H9 (cell line): ENCODE measurements at regions not wholly inside any gene's neighbourhood (a gene's known extent, or its start where the extent isn't known, plus 50 kb on each side); places are given as distances from the start of the nearest gene placed in this dataset.

Experiments used
- DNase-seq: peaks from one replicate; pipeline ENCODE4 v3.0.0-alpha.2; 2017
- H2AFZ ChIP-seq: one replicate; pipeline ENCODE4 v1.6.1; 2013; ENCODE audit warnings: mild to moderate bottlenecking, low read length, control low read depth, moderate library complexity
- H2AK5ac ChIP-seq: 2 replicates; pipeline ENCODE4 v1.6.1; 2013; ENCODE audit warnings: low read length, control low read depth, mixed read lengths; ENCODE audit not compliant: insufficient read length
- H2BK120ac ChIP-seq: one replicate; pipeline ENCODE4 v1.6.1; 2013; ENCODE audit warnings: low read depth, mild to moderate bottlenecking, low read length, control low read depth, inconsistent platforms; ENCODE audit not compliant: poor library complexity, severe bottlenecking
- H2BK12ac ChIP-seq: 2 replicates; pipeline ENCODE4 v1.6.1; 2013; ENCODE audit warnings: low read length, control low read depth, mixed read lengths, low read depth; ENCODE audit not compliant: insufficient read length
- H2BK15ac ChIP-seq: 2 replicates; pipeline ENCODE4 v1.6.1; 2013; ENCODE audit warnings: low read depth, low read length, control low read depth
- H2BK20ac ChIP-seq: one replicate; pipeline ENCODE4 v1.6.1; 2013; ENCODE audit warnings: low read depth, mild to moderate bottlenecking, low read length, control low read depth, inconsistent platforms; ENCODE audit not compliant: poor library complexity, severe bottlenecking
- H2BK5ac ChIP-seq: 2 replicates; pipeline ENCODE4 v1.6.1; 2013; ENCODE audit warnings: low read length, control low read depth, mixed read lengths; ENCODE audit not compliant: insufficient read length
- H3K14ac ChIP-seq: 2 replicates; pipeline ENCODE4 v1.6.1; 2013; ENCODE audit warnings: low read length, control low read depth; ENCODE audit not compliant: insufficient read depth
- H3K18ac ChIP-seq: 2 replicates; pipeline ENCODE4 v1.6.1; 2013; ENCODE audit warnings: low read depth, mild to moderate bottlenecking, mixed read lengths, low read length, control low read depth; ENCODE audit not compliant: insufficient read length
- H3K23ac ChIP-seq: 2 replicates; pipeline ENCODE4 v1.6.1; 2013; ENCODE audit warnings: low read length, control low read depth, mixed read lengths, low read depth; ENCODE audit not compliant: insufficient read length
- H3K23me2 ChIP-seq: 2 replicates; pipeline ENCODE4 v1.6.1; 2013; ENCODE audit warnings: low read depth, mild to moderate bottlenecking, mixed read lengths, low read length, control low read depth; ENCODE audit not compliant: insufficient read length, poor library complexity, severe bottlenecking
- H3K27ac ChIP-seq: 2 replicates; pipeline ENCODE4 v1.5.1; 2013; ENCODE audit warnings: low read length, control low read depth, mixed read lengths, low read depth; ENCODE audit not compliant: insufficient read length
- H3K27me3 ChIP-seq: 2 replicates; pipeline ENCODE4 v1.6.1; 2013; ENCODE audit warnings: low read length, control low read depth, inconsistent platforms; ENCODE audit not compliant: insufficient read depth
- H3K4ac ChIP-seq: 2 replicates; pipeline ENCODE4 v1.6.1; 2013; ENCODE audit warnings: low read depth, mild to moderate bottlenecking, control low read depth, inconsistent platforms, low read length, moderate library complexity
- H3K4me1 ChIP-seq: 2 replicates; pipeline ENCODE4 v1.6.1; 2013; ENCODE audit warnings: low read length, control low read depth, inconsistent platforms; ENCODE audit not compliant: insufficient read depth
- H3K4me2 ChIP-seq: 2 replicates; pipeline ENCODE4 v1.6.1; 2013; ENCODE audit warnings: low read length, control low read depth, mixed read lengths; ENCODE audit not compliant: insufficient read length, insufficient read depth
- H3K56ac ChIP-seq: 2 replicates; pipeline ENCODE4 v1.6.1; 2013; ENCODE audit warnings: low read depth, mild to moderate bottlenecking, mixed read lengths, low read length, control low read depth; ENCODE audit not compliant: insufficient read length
- H3K79me1 ChIP-seq: 2 replicates; pipeline ENCODE4 v1.6.1; 2013; ENCODE audit warnings: low read depth, mild to moderate bottlenecking, moderate library complexity, low read length, control low read depth, inconsistent platforms; ENCODE audit not compliant: insufficient read depth, poor library complexity, severe bottlenecking
- H3K79me2 ChIP-seq: 2 replicates; pipeline ENCODE4 v1.6.1; 2013; ENCODE audit warnings: low read length, control low read depth, inconsistent platforms; ENCODE audit not compliant: insufficient read depth
- H3K9ac ChIP-seq: 2 replicates; pipeline ENCODE4 v1.6.1; 2013; ENCODE audit warnings: low read length, control low read depth, mixed read lengths; ENCODE audit not compliant: insufficient read length; ENCODE audit errors: extremely low read depth
- H3K9me3 ChIP-seq: one replicate; pipeline ENCODE4 v1.6.1; 2013; ENCODE audit warnings: low read depth, low read length, inconsistent platforms; ENCODE audit not compliant: control insufficient read depth
- H3T11ph ChIP-seq: one replicate; pipeline ENCODE4 v1.6.1; 2013; ENCODE audit warnings: mild to moderate bottlenecking, low read length, control low read depth, inconsistent platforms
- H4K20me1 ChIP-seq: one replicate; pipeline ENCODE4 v1.6.1; 2013; ENCODE audit not compliant: control insufficient read depth, insufficient read length, insufficient read depth
- H4K5ac ChIP-seq: 2 replicates; pipeline ENCODE4 v1.6.1; 2013; ENCODE audit warnings: low read depth, mild to moderate bottlenecking, mixed read lengths, low read length, control low read depth; ENCODE audit not compliant: insufficient read length
- H4K8ac ChIP-seq: replicated peaks from 2 replicates; pipeline ENCODE4 v1.6.1; 2013; ENCODE audit warnings: low read length, control low read depth, mixed read lengths, low read depth; ENCODE audit not compliant: insufficient read length
- H4K91ac ChIP-seq: 2 replicates; pipeline ENCODE4 v1.6.1; 2013; ENCODE audit warnings: low read depth, mild to moderate bottlenecking, moderate library complexity, mixed read lengths, low read length, control low read depth; ENCODE audit not compliant: insufficient read length
- H3K27ac Mint-ChIP-seq, 3 experiments: 2 replicates in 2 of 3; 3 replicates in 1 of 3; pipeline ENCODE4 v1.8.0; 2020 to 2021; ENCODE audit warnings: mixed read lengths in 3 of 3, mild to moderate bottlenecking in 1 of 3, moderate library complexity in 1 of 3
- H3K27me3 Mint-ChIP-seq: 2 replicates; pipeline ENCODE4 v1.8.0; 2021; ENCODE audit warnings: low read depth, mild to moderate bottlenecking, moderate library complexity, mixed read lengths
- H3K36me3 Mint-ChIP-seq, 3 experiments: 2 replicates in 2 of 3; 3 replicates in 1 of 3; pipeline ENCODE4 v1.8.0; 2020 to 2021; ENCODE audit warnings: low read depth in 3 of 3, mixed read lengths in 3 of 3; ENCODE audit not compliant: insufficient read depth in 1 of 3
- H3K4me1 Mint-ChIP-seq, 2 experiments: 2 replicates each; pipeline ENCODE4 v1.8.0; 2020; ENCODE audit warnings: mixed read lengths in 2 of 2
- H3K4me3 Mint-ChIP-seq, 2 experiments: 2 replicates in 1 of 2; 3 replicates in 1 of 2; pipeline ENCODE4 v1.8.0; 2020 to 2021; ENCODE audit warnings: mild to moderate bottlenecking in 2 of 2, mixed read lengths in 2 of 2, moderate library complexity in 1 of 2
- H3K9me3 Mint-ChIP-seq, 2 experiments: 2 replicates in 1 of 2; 3 replicates in 1 of 2; pipeline ENCODE4 v1.8.0; 2020; ENCODE audit warnings: mild to moderate bottlenecking in 2 of 2, mixed read lengths in 2 of 2, moderate library complexity in 1 of 2
- CTCF ChIP-seq: fragments of 200-600 bp; sonication (generic); conservative IDR thresholded peaks from 3 replicates; pipeline ENCODE4 v1.8.0; 2021; ENCODE audit warnings: antibody characterized with exemption, mild to moderate bottlenecking
- WGBS: extraction: QIAGEN DNeasy Blood & Tissue Kit; methylation state at CpG from one replicate; pipeline ENCODE4 v1.1.7; 2013; ENCODE audit warnings: missing lambda C conversion rate, low lambda C conversion rate, mixed read lengths; ENCODE audit not compliant: insufficient read length; ENCODE audit errors: extremely low coverage; 5-methylcytosine and 5-hydroxymethylcytosine counted together

DNA sequence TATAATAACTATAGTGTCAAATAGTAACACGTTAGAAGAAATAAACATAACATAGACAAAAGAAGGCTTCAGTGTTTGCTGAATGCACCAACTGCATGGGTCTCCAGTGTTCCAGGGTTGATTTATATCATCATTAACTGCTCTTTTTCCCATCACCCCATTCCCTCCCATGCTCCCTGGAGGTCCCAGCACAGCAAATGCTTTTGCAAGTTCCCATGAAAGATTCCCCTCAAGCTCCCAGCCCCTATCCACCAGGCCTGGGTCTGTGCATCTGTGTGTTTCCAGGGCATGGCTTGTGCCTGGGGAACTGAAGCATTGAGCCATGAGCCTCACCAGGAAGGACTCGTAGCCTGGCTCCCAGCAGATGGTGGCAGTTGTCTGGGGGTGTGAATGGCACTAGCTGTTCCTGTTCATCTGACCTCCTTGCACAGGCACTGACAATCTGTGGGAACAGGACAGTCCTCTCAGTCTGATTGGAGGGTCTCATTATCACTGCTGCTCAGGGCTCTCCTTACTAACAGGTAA, 164.6 kb upstream of the RMP24 start:
- no peaks in the 10 kb centered on the region for H3K27me3 ChIP-seq
- no peak overlapping the region for H2BK15ac ChIP-seq
- no peak overlapping the region for H3K4me2 ChIP-seq
- no peak overlapping the region for H3K9ac ChIP-seq
- no peak overlapping the region for H4K5ac ChIP-seq
- 0 out of 7 replicates have a peak overlapping the region, but pooled peaks of 1 of the 3 experiments have one; percentile 17 for H3K27ac Mint-ChIP-seq
- H2BK12ac ChIP-seq: no peak overlapping the region
- no CpG with 5 or more reads among the region's 2 CpGs for WGBS
- no peaks in the 10 kb centered on the region for H3K9me3 ChIP-seq
- no peak overlapping the region for H3K56ac ChIP-seq
- no peaks in the 10 kb centered on the region for H3K79me1 ChIP-seq
- H3K27me3 Mint-ChIP-seq: no peaks in the 10 kb centered on the region
- no peak for DNase-seq
- H2AFZ ChIP-seq: no peak overlapping the region
- no peak overlapping the region for H3K4me3 Mint-ChIP-seq
- H3K14ac ChIP-seq: no peak overlapping the region
- H3T11ph ChIP-seq: no peak overlapping the region
- H3K4me1 ChIP-seq: 0 out of 2 replicates have a peak, but pooled peaks cover 2% of the 10 kb centered on the region
- peaks cover 8 to 9% of the 10 kb centered on the region in 2 experiments for H3K4me1 Mint-ChIP-seq
- H4K8ac ChIP-seq: no peak overlapping the region
- H3K27ac ChIP-seq: no peak overlapping the region
- H3K79me2 ChIP-seq: no peaks in the 10 kb centered on the region
- H3K36me3 Mint-ChIP-seq: peaks cover 0 to 8% (median 0%) of the 10 kb centered on the region in 3 experiments; a peak in 2 of 7 replicates
- no peak overlapping the region for H2AK5ac ChIP-seq
- no peak for TF ChIP-seq CTCF
- no peaks in the 10 kb centered on the region for H4K20me1 ChIP-seq
- H2BK20ac ChIP-seq: no peak overlapping the region
- no peak overlapping the region for H4K91ac ChIP-seq
- no peaks in the 10 kb centered on the region for H3K23me2 ChIP-seq
- H3K4ac ChIP-seq: no peak overlapping the region
- H2BK120ac ChIP-seq: no peak overlapping the region
- no peaks in the 10 kb centered on the region; a peak in 1 of 5 replicates for H3K9me3 Mint-ChIP-seq
- no peak overlapping the region for H2BK5ac ChIP-seq
- H3K23ac ChIP-seq: no peak overlapping the region
- no peak overlapping the region for H3K18ac ChIP-seq
